ENCODE measurements at regions not wholly inside any gene's neighbourhood (a gene's known extent, or its start where the extent isn't known, plus 50 kb on each side); places are given as distances from the start of the nearest gene placed in this dataset.

DNA sequence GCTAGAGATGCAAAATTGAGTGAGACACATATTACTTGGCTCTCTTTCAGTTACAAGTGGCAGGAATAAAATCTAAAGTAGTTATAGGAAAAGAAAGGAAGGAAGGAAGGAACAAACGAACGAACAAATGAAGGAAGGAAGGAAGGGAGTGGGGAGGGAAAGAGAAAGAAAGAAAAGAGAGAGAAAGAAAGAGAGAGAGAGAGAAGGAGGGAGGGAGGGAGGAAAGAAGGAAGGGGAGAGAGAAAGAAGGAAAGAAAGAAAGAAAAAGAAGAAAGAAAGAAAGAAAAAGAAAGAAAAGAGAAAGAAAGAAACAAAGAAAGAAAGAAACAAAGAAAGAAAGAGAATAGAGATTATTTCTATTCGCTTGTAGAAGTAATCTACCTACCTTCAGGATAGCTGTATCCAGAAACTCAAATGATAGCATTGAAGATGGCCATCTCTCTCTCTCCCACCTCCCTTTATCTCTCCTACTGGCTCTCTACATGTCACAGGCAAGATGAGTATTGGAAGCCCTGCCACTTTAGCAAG, 229.7 kb upstream of the TLE3 start:
- TF ChIP-seq ATF7 (IDR thresholded peaks at IDR 0.05; ENCODE audit: low read depth), result no peak
- TF ChIP-seq, protein P1, sequence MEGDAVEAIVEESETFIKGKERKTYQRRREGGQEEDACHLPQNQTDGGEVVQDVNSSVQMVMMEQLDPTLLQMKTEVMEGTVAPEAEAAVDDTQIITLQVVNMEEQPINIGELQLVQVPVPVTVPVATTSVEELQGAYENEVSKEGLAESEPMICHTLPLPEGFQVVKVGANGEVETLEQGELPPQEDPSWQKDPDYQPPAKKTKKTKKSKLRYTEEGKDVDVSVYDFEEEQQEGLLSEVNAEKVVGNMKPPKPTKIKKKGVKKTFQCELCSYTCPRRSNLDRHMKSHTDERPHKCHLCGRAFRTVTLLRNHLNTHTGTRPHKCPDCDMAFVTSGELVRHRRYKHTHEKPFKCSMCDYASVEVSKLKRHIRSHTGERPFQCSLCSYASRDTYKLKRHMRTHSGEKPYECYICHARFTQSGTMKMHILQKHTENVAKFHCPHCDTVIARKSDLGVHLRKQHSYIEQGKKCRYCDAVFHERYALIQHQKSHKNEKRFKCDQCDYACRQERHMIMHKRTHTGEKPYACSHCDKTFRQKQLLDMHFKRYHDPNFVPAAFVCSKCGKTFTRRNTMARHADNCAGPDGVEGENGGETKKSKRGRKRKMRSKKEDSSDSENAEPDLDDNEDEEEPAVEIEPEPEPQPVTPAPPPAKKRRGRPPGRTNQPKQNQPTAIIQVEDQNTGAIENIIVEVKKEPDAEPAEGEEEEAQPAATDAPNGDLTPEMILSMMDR (IDR thresholded peaks at IDR 0.05 in 2 of 3, conservative IDR thresholded peaks at IDR 0.05 in 1 of 3; ENCODE audit: control insufficient read depth in 2 of 3, extremely low read depth in 1 of 3, insufficient read depth in 1 of 3, low read depth in 3 of 3, low read length in 3 of 3), result no peak
- TF ChIP-seq CHD4 (IDR thresholded peaks at IDR 0.05), result no peak
- TF ChIP-seq RFX5 (IDR thresholded peaks at IDR 0.05; ENCODE audit: low read depth, low read length), result no peak
